ENCODE measurements at regions not wholly inside any gene's neighbourhood (a gene's known extent, or its start where the extent isn't known, plus 50 kb on each side); places are given as distances from the start of the nearest gene placed in this dataset.

DNA sequence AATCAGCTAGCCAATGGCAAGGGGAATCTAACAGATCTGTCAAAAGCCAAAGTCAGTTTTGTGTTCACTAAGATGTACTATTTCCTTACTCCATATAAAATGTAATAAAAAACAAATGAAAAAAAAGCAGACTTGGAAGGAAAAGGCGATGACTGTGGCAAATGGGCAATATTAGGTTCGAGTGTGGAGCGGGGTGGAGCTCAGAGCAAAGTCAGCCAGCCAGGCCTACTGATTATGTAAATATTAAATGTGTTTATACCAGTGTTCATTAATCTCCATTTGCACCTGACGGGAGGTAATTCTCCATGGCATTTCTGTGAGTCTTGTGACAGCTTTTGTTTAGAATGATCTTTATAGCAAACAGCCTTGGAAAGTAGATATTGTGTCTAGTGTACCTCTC, 96.2 kb upstream of the KCNMB2 start:
- ATAC-seq (ENCODE audit: low FRiP score) (no peak), DNase-seq (ENCODE audit: low spot score) (no peak)
- TF ChIP-seq CTCF (IDR thresholded peaks at IDR 0.05), result no peak

- ATAC-seq (ENCODE audit: low FRiP score) (no peak), DNase-seq (ENCODE audit: low spot score) (no peak)
Observed at GRCh38 chr3:178443634-178444033, 92.6 kb upstream of the KCNMB2 start.

DNA sequence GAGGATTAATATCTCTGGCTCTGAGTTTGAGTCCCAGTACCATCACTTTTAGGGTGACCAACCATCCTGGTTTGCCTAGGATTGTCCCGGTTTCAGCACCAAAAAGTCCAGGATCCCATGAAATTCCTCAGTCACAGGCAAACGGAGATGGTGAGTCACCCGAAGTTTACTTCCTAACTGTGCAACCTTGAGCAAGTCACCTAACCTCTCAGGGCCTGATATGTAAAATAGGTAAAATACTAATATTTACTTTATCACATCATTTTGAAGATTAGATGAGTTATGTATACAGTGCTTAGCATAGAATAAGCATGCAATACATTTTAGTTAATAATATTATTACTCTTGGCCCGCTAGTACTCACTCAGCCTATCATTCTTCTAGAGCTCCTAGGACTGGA, 91.1 kb upstream of the KCNMB2 start:
- TF ChIP-seq CTCF (IDR thresholded peaks at IDR 0.05), result no peak
- ATAC-seq (ENCODE audit: low FRiP score) (no peak), DNase-seq (ENCODE audit: low spot score) (no peak)

More at GRCh38 chr3:178443634-178444033, 92.6 kb upstream of the KCNMB2 start:
- TF ChIP-seq CTCF (IDR thresholded peaks at IDR 0.05), result no peak

DNA sequence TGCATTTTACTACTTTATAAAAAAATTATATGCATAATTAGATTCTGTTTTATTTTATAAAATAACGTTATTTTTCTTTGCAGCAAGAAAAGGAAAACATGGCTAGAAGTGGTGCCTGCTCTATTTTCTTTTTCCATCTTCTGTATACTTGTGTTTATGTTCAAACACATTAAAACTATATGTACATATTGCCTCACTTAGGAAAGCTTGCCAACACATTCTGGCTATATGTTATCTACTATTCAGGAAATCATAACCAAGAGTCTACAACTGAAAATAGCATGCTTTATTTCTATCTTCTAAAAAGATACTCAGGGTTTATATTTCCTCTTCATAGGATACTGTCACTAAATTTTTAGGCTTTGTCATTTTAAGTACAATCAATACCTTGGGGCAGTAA, 90.2 kb upstream of the KCNMB2 start:
- no peak for ATAC-seq (ENCODE audit: low FRiP score)
- TF ChIP-seq CTCF (IDR thresholded peaks at IDR 0.05), result no peak

DNA sequence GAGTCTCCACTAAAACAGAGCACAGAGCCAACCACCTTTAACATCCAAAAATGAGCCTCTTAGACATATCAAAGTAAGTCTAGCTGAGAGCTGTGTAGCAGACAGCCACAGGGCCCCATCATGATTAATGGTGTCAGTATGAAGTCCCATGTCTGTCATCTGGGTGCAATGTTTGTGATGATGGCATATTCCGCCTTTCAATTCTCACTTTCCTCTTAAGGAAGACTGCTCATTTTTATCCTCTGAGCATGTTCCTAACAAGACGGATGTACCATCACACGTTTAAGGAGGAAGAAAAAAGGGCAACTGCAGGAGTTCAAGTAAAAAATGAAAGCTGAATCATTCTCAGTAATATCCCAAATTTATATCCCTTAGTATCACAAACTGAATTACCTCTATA, 85.8 kb upstream of the KCNMB2 start:
- no peak for TF ChIP-seq CTCF (IDR thresholded peaks at IDR 0.05)
- DNase-seq (ENCODE audit: low spot score) (no peak), ATAC-seq (ENCODE audit: low FRiP score) (no peak)

More for the DNA sequence above, 90.2 kb upstream of the KCNMB2 start:
- DNase-seq (ENCODE audit: low spot score), result no peak

- TF ChIP-seq CTCF (IDR thresholded peaks at IDR 0.05), result no peak
- DNase-seq (ENCODE audit: low spot score), result no peak
- ATAC-seq (ENCODE audit: low FRiP score), result no peak
Observed at GRCh38 chr3:178451799-178452198, 84.4 kb upstream of the KCNMB2 start.

DNA sequence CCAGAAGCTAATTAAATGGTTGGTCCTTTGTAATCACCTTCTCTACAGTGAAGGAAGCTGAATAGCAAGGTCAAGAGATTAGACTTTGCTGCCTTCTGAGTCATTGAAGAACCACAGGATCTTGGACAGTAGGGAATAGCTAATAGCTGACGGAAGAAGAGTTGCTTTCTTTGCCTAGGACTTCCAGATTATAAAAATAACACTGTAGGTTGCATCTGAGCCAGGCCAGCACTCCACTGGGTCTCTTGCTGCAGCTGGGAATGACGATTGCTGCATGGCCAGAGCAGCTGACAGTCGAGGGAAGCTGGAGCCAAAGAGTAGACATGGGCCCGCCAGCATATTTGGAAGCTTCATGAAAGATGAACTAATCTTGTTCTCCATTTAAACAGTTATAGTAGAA, 81.5 kb upstream of the KCNMB2 start:
- no peak for ATAC-seq (ENCODE audit: low FRiP score)
- no peak for DNase-seq (ENCODE audit: low spot score)
- no peak for TF ChIP-seq CTCF (IDR thresholded peaks at IDR 0.05)

Data from omental fat pad (tissue), 3 donors.